GM12878 (cell line): ENCODE measurements at regions not wholly inside any gene's neighbourhood (a gene's known extent, or its start where the extent isn't known, plus 50 kb on each side); places are given as distances from the start of the nearest gene placed in this dataset.

Experiments used
- CEBPB ChIP-seq, 2 experiments: fragments of 150-350 bp in 1 of 2; IDR thresholded peaks; 2 replicates each; pipeline ENCODE4 v1.6.1; 2012 to 2014; ENCODE audit warnings: low read depth in 2 of 2, low read length in 2 of 2, borderline replicate concordance in 1 of 2, inconsistent platforms in 1 of 2
- POLR2A ChIP-seq: IDR thresholded peaks from 2 replicates; pipeline ENCODE4 v1.6.1; 2011; ENCODE audit warnings: low read depth, mild to moderate bottlenecking, low read length
- POLR2AphosphoS5 ChIP-seq: IDR thresholded peaks from 2 replicates; pipeline ENCODE4 v1.6.1; 2011; ENCODE audit warnings: mild to moderate bottlenecking, low read length, inconsistent platforms
- RAD21 ChIP-seq: IDR thresholded peaks from 2 replicates; pipeline ENCODE4 v1.6.1; 2011; ENCODE audit warnings: mild to moderate bottlenecking, low read depth, low read length, moderate library complexity; ENCODE audit not compliant: insufficient read depth
- TAF1 ChIP-seq: IDR thresholded peaks from 2 replicates; pipeline ENCODE4 v1.6.1; 2011; ENCODE audit warnings: mild to moderate bottlenecking, low read depth, low read length, borderline replicate concordance
- TARDBP ChIP-seq: IDR thresholded peaks from 2 replicates; pipeline ENCODE4 v1.6.1; 2016; ENCODE audit warnings: borderline replicate concordance
- TF ChIP-seq, protein P1 (sequence below), 3 experiments: IDR thresholded peaks in 2 of 3; conservative IDR thresholded peaks in 1 of 3; 2 replicates each; pipeline ENCODE4 v1.5.1; 2011; ENCODE audit warnings: low read depth in 3 of 3, low read length in 3 of 3, mild to moderate bottlenecking in 3 of 3, control low read depth in 2 of 3, moderate library complexity in 2 of 3, inconsistent platforms in 1 of 3, mixed read lengths in 1 of 3; ENCODE audit not compliant: control insufficient read depth in 2 of 3, insufficient read depth in 1 of 3; ENCODE audit errors: extremely low read depth in 1 of 3

DNA sequence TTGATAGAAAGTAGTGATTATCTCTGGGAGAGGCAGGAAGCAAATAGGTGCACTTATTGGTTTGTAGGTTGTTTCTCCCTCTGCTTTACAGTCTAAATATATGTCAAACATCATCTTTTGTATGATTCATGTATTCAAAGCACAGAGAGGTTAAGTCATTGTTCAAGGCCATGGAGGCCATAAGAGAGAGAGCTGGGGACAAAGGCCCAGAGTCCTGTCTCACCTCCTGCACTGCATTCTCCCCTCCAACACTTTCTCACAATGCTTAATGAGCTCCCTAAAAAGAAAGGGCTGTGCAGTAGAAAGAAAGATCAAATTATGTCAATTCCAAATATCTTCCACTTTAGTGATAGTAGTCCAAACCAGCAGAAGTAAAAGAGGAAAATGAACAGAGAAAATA, 180.4 kb upstream of the DIO3 start:
- TF ChIP-seq TAF1 (no peak), TARDBP (no peak), POLR2AphosphoS5 (no peak), POLR2A (no peak), RAD21 (no peak), CEBPB (IDR thresholded peaks at IDR 0.05; ENCODE audit: borderline replicate concordance in 1 of 2, low read depth in 2 of 2, low read length in 2 of 2) (no peak)
- TF ChIP-seq, protein P1, sequence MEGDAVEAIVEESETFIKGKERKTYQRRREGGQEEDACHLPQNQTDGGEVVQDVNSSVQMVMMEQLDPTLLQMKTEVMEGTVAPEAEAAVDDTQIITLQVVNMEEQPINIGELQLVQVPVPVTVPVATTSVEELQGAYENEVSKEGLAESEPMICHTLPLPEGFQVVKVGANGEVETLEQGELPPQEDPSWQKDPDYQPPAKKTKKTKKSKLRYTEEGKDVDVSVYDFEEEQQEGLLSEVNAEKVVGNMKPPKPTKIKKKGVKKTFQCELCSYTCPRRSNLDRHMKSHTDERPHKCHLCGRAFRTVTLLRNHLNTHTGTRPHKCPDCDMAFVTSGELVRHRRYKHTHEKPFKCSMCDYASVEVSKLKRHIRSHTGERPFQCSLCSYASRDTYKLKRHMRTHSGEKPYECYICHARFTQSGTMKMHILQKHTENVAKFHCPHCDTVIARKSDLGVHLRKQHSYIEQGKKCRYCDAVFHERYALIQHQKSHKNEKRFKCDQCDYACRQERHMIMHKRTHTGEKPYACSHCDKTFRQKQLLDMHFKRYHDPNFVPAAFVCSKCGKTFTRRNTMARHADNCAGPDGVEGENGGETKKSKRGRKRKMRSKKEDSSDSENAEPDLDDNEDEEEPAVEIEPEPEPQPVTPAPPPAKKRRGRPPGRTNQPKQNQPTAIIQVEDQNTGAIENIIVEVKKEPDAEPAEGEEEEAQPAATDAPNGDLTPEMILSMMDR (IDR thresholded peaks at IDR 0.05 in 2 of 3, conservative IDR thresholded peaks at IDR 0.05 in 1 of 3; ENCODE audit: control insufficient read depth in 2 of 3, extremely low read depth in 1 of 3, insufficient read depth in 1 of 3, low read depth in 3 of 3, low read length in 3 of 3) = no peak
